HG03565 (cell line): ENCODE measurements at regions not wholly inside any gene's neighbourhood (a gene's known extent, or its start where the extent isn't known, plus 50 kb on each side); places are given as distances from the start of the nearest gene placed in this dataset.
"Not testable (repeated sequence)": the region's sequence is repeated elsewhere in the genome, so short reads cannot be mapped to it uniquely, and the experiment has no call there.

ENCODE experiments used
- ATAC-seq: cut with Tn5 transposase; IDR thresholded peaks from one replicate; pipeline ENCODE4 v1.9.1; 2021; ENCODE audit warnings: mild to moderate bottlenecking, moderate library complexity; ENCODE audit not compliant: unreplicated experiment

DNA sequence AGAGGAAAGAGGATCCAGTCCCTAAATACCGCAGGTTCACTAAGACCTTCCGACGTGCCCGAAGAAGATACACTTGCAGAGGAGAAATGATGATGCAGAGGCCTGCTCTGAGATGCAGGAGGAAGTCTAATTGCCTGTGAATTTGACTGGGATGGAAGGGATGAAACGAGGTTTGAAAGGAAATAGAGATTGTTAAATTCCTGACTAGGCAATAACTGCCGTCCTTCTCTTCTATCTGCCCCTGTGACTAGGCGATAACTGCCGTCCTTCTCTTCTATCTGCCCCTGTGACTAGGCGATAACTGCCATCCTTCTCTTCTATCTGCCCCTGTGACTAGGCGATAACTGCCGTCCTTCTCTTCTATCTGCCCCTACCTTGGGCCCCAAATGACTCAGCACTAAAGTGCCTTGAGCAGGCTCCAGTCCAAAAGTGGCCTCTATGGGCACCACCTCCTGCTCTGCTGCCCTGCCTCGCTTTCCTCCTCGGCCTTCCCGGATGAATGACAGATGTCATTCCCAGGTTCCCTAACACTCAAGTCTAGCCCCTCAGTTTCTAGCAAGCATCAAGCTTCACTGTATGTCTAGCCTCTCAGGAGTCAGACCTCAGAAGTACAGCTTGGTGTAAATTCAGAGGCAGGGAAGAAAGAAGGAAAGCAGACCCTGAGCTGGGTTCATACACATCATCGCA is 189.1 kb downstream of the FOXD4L6 start:
- ATAC-seq, result not testable (repeated sequence)

GRCh38 chr9:40935336-40935735 is 193.1 kb downstream of the FOXD4L6 start:
- no peak for ATAC-seq

- not testable (repeated sequence) for ATAC-seq
Observed at GRCh38 chr9:40934480-40934879, 194.0 kb downstream of the FOXD4L6 start.

DNA sequence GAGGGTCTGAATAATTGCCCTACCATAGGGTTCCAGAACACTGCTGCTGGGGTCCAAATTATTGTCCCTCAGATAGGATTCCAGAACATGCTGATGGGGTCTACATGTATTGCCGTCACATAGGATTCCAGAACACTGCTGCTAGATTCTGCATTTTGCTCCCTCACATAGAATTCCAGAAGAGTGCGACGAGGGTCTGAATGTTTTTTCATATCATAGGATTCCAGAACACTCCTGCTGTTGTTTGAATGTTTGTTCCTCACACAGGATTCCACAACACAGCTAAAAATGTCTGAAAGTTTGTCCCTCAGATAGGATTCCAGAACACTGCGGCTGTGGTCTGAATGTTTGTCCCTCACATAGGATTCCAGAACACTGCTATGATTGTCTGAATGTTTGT is 198.1 kb downstream of the FOXD4L6 start:
- not testable (repeated sequence) for ATAC-seq

DNA sequence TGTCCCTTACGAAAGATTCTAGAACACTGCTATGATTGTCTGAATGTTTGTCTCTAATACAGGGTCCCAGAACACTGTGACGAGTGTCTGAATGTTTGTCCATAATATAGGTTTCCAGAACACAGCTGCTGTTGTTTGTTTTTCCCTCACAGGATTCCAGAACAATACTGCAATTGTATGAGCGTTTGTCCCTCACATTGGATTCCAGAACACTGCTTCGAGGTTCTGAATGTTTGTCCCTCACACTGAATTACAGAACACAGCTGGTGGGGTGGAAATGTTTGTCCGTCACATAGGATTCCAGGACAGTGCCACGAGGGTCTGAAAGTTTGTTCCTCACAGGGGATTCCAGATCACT is 199.0 kb downstream of the FOXD4L6 start:
- not testable (repeated sequence) for ATAC-seq

DNA sequence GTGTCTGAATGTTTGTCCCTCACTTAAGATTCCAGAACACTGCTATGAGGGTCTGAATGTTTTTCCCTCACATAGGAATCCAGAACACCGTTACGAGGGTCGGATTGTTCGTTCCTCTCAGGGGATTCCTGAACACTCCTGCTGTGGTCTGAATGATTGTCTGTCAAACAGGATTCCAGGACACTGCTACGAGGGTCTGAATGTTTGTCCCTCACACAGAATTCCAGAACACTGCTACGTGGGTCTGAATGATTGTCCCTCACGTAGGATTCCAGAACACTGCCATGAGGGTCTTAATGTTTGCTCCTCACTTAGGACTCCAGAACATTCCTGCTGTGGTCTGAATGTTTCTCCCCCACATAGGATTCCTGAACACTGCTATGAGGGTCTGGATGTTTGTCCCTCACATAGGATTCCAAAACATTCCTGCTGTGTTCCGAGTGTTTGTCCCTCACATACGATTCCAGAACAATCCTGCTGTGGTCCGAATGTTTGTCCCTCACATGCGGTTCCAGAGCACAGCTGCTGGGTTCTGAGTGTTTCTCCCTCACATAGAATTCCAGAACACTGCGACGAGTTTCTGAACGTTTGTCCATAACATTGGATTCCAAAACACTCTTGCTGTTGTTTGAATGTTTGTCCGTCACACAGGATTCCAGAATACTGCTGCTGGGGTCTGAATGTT is 199.5 kb downstream of the FOXD4L6 start:
- ATAC-seq, result no peak

DNA sequence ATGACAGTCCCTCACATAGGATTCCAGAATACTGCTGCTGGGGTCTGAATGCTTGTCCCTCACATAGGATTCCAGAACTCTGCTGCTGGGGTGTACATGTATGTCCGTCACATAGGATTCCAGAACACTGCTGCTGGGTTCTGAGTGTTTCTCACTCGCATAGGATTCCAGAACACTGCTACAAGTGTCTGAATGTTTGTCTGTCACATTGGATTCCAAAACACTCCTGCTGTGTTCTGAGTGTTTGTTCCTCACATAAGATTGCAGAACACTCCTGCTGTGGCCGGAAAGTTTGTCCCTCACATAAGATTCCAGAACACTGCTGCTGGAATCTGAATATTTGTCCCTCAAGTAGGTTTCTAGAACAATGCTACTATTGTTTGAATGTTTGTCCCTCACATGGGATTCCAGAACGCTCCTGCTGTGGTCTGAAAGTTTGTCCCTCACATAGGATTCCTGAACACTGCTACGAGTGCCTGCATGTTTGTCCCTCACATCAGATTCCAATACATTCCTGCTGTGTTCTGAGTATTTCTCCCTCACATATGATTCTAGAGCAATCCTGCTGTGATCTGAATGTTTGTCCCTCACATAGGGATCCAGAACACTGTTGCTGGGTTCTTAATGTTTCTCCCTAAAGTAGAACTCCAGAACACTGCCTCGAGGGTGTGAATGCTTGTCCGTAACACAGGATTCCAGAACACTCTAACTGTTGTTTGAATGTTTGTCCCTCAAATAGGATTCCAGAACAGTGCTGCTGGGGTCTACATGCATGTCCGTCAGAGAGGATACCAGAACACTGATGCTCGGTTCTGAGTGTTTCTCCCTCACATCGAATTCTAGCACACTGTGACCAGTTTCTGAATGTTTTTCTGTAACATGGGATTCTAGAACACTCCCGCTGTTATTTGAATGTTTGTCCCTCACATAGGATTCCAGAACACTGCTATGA is 200.4 kb downstream of the FOXD4L6 start:
- no peak for ATAC-seq

GRCh38 chr9:40927260-40927631 is 201.2 kb downstream of the FOXD4L6 start:
- ATAC-seq, result no peak

DNA sequence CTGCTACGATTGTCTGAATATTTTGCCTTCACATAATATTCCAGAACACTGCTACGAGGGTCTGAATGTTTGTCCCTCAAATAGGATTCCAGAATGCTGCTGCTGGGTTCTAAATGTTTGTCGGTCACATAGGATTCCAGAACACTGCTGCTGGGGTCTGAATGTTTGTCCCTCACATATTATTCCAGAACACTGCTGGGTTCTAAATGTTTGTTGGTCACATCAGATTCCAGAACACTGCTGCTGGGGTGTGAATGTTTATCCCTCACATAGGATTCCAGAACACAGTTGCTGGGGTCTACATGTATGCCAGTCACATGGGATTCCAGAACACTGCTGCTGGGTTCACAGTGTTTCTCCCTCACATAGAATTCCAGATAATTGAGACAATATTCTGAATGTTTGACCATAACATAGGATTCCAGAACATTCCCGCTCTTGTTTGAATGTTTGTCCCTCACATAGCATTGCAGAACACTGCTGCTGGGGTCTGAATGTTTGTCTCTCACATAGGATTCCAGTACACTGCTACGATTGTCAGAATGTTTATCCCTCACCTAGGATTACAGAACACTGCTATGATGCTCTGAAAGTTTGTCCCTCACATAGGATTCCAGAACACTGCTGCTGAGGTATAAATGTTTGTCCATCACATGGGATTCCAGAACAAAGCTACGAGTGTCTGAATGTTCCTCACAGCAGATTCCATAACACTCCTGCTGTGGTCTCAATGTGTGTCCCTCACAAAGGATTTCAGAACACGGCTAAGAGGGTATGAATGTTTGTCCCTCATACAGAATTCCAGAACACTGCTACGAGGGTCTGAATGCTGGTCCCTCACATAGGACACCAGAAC is 201.8 kb downstream of the FOXD4L6 start:
- no peak for ATAC-seq

- ATAC-seq, result no peak
Observed at GRCh38 chr9:40925149-40925548, 203.3 kb downstream of the FOXD4L6 start.

- ATAC-seq, result not testable (repeated sequence)
Observed at GRCh38 chr9:40916399-40916783, 212.1 kb downstream of the FOXD4L6 start.

DNA sequence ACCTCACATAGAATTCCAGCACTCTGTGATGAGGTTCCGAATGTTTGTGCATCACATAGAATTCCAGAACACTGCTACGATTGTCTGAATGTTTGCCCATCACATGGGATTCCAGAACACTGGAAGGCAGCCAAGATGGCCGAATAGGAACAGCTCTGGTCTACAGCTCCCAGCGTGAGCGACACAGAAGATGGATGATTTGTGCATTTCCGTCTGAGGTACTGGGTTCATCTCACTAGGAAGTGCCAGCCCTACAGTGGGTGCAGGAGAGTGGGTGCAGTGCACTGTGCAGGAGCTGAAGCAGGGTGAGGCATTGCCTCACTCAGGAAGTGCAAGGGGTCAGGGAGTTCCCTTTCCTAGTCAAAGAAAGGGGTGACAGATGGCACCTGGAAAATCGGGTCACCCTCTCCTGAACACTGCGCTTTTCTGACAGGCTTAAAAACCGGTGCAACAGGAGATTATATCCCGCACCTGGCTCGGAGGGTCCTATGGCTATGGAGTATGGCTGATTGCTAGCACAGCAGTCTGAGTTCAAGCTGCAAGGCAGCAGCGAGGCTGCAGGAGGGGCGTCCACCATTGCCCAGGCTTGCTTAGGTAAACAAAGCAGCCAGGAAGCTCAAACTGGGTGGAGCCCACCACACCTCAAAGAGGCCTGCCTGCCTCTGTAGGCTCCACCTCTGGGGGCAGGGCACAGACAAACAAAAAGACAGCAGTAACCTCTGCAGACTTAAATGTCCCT is 212.7 kb downstream of the FOXD4L6 start:
- ATAC-seq, result not testable (repeated sequence)

DNA sequence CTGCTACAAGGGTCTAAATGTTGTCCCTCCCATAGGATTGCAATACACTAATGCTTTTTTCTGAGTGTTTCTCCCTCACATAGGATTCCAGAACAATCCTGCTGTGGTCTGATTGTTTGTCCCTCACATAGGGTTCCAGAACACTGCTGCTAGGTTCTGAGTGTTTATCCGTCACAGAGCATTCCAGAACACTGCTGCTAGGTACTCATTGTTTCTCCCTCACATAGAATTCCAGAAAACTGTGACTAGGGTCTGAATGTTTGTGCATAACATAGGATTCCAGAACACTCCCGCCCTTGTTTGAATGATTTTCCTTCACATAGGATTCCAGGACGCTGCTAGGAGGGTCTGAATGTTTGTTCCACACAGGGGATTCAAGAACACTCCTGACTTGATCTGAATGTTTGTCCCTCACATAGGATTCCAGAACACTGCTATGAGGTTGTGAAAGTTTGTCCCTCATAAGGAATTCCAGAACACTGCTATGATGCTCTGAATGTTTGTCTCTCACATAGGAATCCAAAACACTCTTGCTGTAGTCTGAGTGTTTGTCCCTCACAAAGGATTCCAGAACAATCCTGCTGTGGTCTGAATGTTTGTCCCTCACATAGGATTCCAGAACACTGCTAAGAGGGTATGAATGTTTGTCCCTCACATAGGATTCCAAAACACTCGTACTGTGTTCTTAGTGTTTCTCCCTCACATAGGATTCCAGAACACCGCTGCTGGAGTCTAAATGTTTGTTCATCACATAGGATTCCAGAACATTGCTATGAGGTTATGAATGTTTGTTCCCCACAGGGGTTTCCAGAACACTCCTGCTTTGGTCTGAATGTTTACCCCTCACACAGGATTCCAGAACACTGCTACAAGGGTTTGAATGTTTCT is 213.5 kb downstream of the FOXD4L6 start:
- no peak for ATAC-seq

GRCh38 chr9:40913928-40914673 is 214.4 kb downstream of the FOXD4L6 start:
- no peak for ATAC-seq

GRCh38 chr9:40913096-40913719 is 215.3 kb downstream of the FOXD4L6 start:
- no peak for ATAC-seq

GRCh38 chr9:40912679-40913078 is 215.8 kb downstream of the FOXD4L6 start:
- ATAC-seq, result not testable (repeated sequence)

DNA sequence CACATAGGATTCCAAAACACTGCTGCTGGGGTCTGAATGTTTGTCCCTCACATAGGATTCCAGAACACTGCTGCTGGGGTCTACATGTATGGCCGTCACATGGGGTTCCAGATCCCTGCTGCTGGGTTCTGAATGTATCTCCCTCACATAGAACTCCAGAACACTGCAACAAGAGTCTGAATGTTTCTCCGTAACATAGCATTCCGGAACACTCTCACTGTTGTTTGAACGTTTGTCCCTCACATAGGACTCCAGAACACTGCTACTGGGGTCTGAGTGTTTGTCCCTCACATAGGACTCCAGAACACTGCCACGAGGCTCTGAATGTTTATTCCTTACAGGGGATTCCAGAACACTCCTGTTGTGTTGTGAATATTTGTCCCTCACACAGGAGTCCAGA is 216.8 kb downstream of the FOXD4L6 start:
- no peak for ATAC-seq

- ATAC-seq, result not testable (repeated sequence)
Observed at GRCh38 chr9:40910995-40911394, 217.5 kb downstream of the FOXD4L6 start.
